ENCODE measurements at regions not wholly inside any gene's neighbourhood (a gene's known extent, or its start where the extent isn't known, plus 50 kb on each side); places are given as distances from the start of the nearest gene placed in this dataset.
"Not testable (repeated sequence)": the region's sequence is repeated elsewhere in the genome, so short reads cannot be mapped to it uniquely, and the experiment has no call there.

DNA sequence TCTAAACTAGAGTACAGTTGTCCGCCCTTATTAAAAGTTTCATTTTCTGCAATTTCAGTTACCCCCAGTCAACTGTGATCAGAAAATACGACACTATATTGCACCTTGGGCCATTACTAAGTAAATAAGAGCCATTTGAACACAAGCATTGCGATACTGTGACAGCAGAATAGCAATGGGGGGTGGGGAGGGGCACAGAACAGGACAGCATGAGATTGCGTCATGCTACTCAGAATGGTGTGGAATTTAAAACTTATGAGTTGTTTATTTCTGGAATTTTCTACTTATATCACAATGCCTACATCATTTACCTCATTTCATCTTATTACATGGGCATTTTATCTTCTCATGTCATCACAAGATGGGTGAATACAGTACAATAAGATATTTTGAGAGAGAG, 166.3 kb downstream of the MANEA start:
- no peaks in the 10 kb centered on the region for H3F3A ChIP-seq (ENCODE audit: insufficient read depth)
- H3K9ac ChIP-seq (ENCODE audit: low read length), result no peak overlapping the region
- H3K79me2 ChIP-seq (ENCODE audit: insufficient read depth, low read length), result no peaks in the 10 kb centered on the region
- H3K27me3 ChIP-seq (ENCODE audit: low read length), result no peaks in the 10 kb centered on the region
- H3K4me3 ChIP-seq (ENCODE audit: insufficient read depth, low read length, poor library complexity, severe bottlenecking), result no peak overlapping the region
- no peak overlapping the region for H3K27ac ChIP-seq (ENCODE audit: low read depth, low read length)
- TF ChIP-seq, protein P1, sequence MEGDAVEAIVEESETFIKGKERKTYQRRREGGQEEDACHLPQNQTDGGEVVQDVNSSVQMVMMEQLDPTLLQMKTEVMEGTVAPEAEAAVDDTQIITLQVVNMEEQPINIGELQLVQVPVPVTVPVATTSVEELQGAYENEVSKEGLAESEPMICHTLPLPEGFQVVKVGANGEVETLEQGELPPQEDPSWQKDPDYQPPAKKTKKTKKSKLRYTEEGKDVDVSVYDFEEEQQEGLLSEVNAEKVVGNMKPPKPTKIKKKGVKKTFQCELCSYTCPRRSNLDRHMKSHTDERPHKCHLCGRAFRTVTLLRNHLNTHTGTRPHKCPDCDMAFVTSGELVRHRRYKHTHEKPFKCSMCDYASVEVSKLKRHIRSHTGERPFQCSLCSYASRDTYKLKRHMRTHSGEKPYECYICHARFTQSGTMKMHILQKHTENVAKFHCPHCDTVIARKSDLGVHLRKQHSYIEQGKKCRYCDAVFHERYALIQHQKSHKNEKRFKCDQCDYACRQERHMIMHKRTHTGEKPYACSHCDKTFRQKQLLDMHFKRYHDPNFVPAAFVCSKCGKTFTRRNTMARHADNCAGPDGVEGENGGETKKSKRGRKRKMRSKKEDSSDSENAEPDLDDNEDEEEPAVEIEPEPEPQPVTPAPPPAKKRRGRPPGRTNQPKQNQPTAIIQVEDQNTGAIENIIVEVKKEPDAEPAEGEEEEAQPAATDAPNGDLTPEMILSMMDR (IDR thresholded peaks at IDR 0.05; ENCODE audit: insufficient read depth, low read length, poor library complexity, severe bottlenecking), result no peak
- TF ChIP-seq EZH2phosphoT487 (conservative IDR thresholded peaks at IDR 0.05; ENCODE audit: low read length), result no peak
- H3K4me2 ChIP-seq (ENCODE audit: low read depth, low read length, poor library complexity, severe bottlenecking), result no peak overlapping the region
- H3K9me3 ChIP-seq (ENCODE audit: insufficient read depth, low read length), result no peaks in the 10 kb centered on the region
- no peak overlapping the region for H2AFZ ChIP-seq (ENCODE audit: low read depth, low read length, severe bottlenecking)
- H3K36me3 ChIP-seq (ENCODE audit: low read length), result no peaks in the 10 kb centered on the region
- H3K9me2 ChIP-seq (replicated peaks; ENCODE audit: insufficient read depth, low read length), result no peaks in the 10 kb centered on the region
- no peaks in the 10 kb centered on the region for H4K20me1 ChIP-seq (ENCODE audit: low read depth, low read length)

DNA sequence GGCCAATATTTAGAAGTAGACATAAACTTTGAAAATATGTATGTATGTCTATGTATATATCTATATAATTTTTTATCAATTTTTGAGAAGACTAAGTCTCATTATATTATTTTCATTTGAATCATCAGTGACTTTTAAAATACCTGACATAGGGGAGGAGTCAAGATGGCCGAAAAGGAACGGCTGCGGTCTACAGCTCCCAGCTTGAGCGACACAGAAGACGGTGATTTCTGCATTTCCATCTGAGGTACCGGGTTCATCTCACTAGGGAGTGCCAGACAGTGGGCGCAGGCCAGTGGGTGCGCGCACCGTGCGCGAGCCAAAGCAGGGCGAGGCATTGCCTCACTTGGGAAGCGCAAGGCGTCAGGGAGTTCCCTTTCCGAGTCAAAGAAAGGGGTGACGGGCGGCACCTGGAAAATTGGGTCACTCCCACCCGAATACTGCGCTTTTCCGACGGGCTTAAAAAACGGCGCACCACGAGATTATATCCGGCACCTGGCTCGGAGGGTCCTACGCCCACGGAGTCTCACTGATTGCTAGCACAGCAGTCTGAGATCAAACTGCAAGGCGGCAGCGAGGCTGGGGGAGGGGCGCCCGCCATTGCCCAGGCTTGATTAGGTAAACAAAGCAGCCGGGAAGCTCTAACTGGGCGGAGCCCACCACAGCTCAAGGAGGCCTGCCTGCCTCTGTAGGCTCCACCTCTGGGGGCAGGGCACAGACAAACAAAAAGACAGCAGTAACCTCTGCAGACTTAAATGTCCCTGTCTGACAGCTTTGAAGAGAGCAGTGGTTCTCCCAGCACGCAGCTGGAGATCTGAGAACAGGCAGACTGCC, 181.1 kb downstream of the MANEA start:
- H3K9ac ChIP-seq (ENCODE audit: low read length); H3K4me2 ChIP-seq (ENCODE audit: low read depth, low read length, poor library complexity, severe bottlenecking): not testable (repeated sequence)

DNA sequence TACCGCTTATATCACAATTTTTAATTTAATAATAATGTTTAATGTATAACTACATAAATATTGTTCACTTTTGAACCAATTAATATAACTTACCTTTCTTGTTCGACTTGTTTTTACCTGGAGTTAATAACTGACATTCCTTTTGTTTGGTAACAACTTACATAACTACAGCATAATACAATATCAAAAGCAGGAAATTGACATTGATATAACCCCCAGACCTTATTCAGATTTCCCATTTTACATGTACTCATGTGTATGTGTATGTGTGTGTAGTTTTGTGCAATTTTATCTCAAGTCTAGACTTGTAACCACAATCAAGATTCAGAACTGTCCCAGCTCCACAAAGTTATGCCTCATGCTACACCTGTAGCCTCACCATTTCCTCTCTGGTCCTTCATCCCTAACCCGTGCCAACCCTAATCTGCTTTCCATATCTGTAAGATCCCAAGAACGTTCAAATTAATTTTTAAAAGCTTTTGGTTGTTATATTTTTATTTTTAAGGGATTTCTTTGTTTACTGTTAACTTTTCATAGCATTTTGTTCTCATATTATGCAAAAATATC, 190.6 kb downstream of the MANEA start:
- H3F3A ChIP-seq (ENCODE audit: insufficient read depth), result no peaks in the 10 kb centered on the region
- H3K79me2 ChIP-seq (ENCODE audit: insufficient read depth, low read length), result no peaks in the 10 kb centered on the region
- no peaks in the 10 kb centered on the region for H3K9me3 ChIP-seq (ENCODE audit: insufficient read depth, low read length)
- TF ChIP-seq EZH2phosphoT487 (conservative IDR thresholded peaks at IDR 0.05; ENCODE audit: low read length), result no peak
- TF ChIP-seq, protein P1 (IDR thresholded peaks at IDR 0.05; ENCODE audit: insufficient read depth, low read length, poor library complexity, severe bottlenecking), result no peak
- no peak overlapping the region for H3K9ac ChIP-seq (ENCODE audit: low read length)
- H3K36me3 ChIP-seq (ENCODE audit: low read length), result no peaks in the 10 kb centered on the region
- no peaks in the 10 kb centered on the region for H4K20me1 ChIP-seq (ENCODE audit: low read depth, low read length)
- H3K9me2 ChIP-seq (replicated peaks; ENCODE audit: insufficient read depth, low read length), result no peaks in the 10 kb centered on the region
- no peak overlapping the region for H2AFZ ChIP-seq (ENCODE audit: low read depth, low read length, severe bottlenecking)
- no peak overlapping the region for H3K4me3 ChIP-seq (ENCODE audit: insufficient read depth, low read length, poor library complexity, severe bottlenecking)
- no peak overlapping the region for H3K27ac ChIP-seq (ENCODE audit: low read depth, low read length)
- H3K4me2 ChIP-seq (ENCODE audit: low read depth, low read length, poor library complexity, severe bottlenecking), result no peak overlapping the region
- no peaks in the 10 kb centered on the region for H3K27me3 ChIP-seq (ENCODE audit: low read length)

More for the DNA sequence above, 181.1 kb downstream of the MANEA start:
- not testable (repeated sequence) for H3K36me3 ChIP-seq (ENCODE audit: low read length); H3K27me3 ChIP-seq (ENCODE audit: low read length); H3K27ac ChIP-seq (ENCODE audit: low read depth, low read length); H3F3A ChIP-seq (ENCODE audit: insufficient read depth); H3K9me3 ChIP-seq (ENCODE audit: insufficient read depth, low read length); H4K20me1 ChIP-seq (ENCODE audit: low read depth, low read length); H2AFZ ChIP-seq (ENCODE audit: low read depth, low read length, severe bottlenecking); H3K9me2 ChIP-seq (replicated peaks; ENCODE audit: insufficient read depth, low read length); H3K4me3 ChIP-seq (ENCODE audit: insufficient read depth, low read length, poor library complexity, severe bottlenecking); H3K79me2 ChIP-seq (ENCODE audit: insufficient read depth, low read length)

DNA sequence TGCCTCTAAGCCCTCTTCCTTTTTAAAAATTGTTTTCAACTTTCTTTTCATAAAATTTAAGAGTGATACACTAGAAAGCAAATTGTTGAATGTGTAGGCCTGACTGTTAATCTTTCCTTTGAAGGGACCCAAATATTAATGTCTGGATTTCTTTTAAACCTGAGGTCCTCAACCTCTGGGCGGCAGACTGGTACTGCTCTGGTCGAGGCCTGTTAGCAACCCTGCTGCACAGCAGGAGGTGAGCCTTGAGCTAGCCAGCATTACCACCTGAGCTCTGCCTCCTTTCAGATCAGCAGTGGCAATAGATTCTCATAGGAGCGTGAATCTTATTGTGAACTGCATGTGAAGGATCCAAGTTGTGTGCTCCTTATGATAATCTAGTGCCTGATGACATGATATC, 191.2 kb downstream of the MANEA start:
- no peaks in the 10 kb centered on the region for H3F3A ChIP-seq (ENCODE audit: insufficient read depth)
- TF ChIP-seq, protein P1 (IDR thresholded peaks at IDR 0.05; ENCODE audit: insufficient read depth, low read length, poor library complexity, severe bottlenecking), result no peak
- no peak for TF ChIP-seq EZH2phosphoT487 (conservative IDR thresholded peaks at IDR 0.05; ENCODE audit: low read length)
- no peak overlapping the region for H3K9ac ChIP-seq (ENCODE audit: low read length)
- no peaks in the 10 kb centered on the region for H3K9me3 ChIP-seq (ENCODE audit: insufficient read depth, low read length)
- H3K27me3 ChIP-seq (ENCODE audit: low read length), result no peaks in the 10 kb centered on the region
- H3K4me2 ChIP-seq (ENCODE audit: low read depth, low read length, poor library complexity, severe bottlenecking), result no peak overlapping the region
- H3K79me2 ChIP-seq (ENCODE audit: insufficient read depth, low read length), result no peaks in the 10 kb centered on the region
- no peak overlapping the region for H3K4me3 ChIP-seq (ENCODE audit: insufficient read depth, low read length, poor library complexity, severe bottlenecking)
- H3K9me2 ChIP-seq (replicated peaks; ENCODE audit: insufficient read depth, low read length), result no peaks in the 10 kb centered on the region
- H3K36me3 ChIP-seq (ENCODE audit: low read length), result no peaks in the 10 kb centered on the region
- no peak overlapping the region for H2AFZ ChIP-seq (ENCODE audit: low read depth, low read length, severe bottlenecking)
- H3K27ac ChIP-seq (ENCODE audit: low read depth, low read length), result no peak overlapping the region
- no peaks in the 10 kb centered on the region for H4K20me1 ChIP-seq (ENCODE audit: low read depth, low read length)

All from SU-DHL-6 (cell line).